ENCODE measurements at regions not wholly inside any gene's neighbourhood (a gene's known extent, or its start where the extent isn't known, plus 50 kb on each side); places are given as distances from the start of the nearest gene placed in this dataset.
A peak's percentile ranks its signal among the peaks of the same experiment; 100 is the strongest.
"Not testable (repeated sequence)": the region's sequence is repeated elsewhere in the genome, so short reads cannot be mapped to it uniquely, and the experiment has no call there.

DNA sequence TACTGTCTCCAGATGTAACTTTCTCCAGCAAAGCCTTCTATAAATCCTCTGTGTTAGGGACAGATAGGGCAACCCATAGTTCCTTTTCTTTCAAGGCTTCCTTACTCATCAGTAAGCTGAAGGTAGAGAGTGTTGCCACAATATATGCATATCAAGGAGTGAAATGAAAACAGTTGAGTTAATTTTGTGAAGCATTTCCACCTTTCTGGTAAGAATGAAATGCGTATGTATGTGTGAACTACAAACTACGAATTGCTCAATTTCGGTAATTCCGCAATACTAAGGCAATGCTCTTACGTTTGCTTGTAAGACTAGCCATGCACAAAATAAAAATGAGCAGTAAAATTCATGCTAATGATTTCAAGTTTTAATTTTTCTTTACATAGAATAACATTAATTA, 61.2 kb upstream of the HBS1L start:
- H3K9me3 Mint-ChIP-seq (ENCODE audit: unreplicated experiment) = no peaks in the 10 kb centered on the region
- no peak overlapping the region for H3K4me3 Mint-ChIP-seq (ENCODE audit: unreplicated experiment)
- H3K36me3 Mint-ChIP-seq (ENCODE audit: insufficient read depth, unreplicated experiment) = no peaks in the 10 kb centered on the region
- TF ChIP-seq, protein P1, sequence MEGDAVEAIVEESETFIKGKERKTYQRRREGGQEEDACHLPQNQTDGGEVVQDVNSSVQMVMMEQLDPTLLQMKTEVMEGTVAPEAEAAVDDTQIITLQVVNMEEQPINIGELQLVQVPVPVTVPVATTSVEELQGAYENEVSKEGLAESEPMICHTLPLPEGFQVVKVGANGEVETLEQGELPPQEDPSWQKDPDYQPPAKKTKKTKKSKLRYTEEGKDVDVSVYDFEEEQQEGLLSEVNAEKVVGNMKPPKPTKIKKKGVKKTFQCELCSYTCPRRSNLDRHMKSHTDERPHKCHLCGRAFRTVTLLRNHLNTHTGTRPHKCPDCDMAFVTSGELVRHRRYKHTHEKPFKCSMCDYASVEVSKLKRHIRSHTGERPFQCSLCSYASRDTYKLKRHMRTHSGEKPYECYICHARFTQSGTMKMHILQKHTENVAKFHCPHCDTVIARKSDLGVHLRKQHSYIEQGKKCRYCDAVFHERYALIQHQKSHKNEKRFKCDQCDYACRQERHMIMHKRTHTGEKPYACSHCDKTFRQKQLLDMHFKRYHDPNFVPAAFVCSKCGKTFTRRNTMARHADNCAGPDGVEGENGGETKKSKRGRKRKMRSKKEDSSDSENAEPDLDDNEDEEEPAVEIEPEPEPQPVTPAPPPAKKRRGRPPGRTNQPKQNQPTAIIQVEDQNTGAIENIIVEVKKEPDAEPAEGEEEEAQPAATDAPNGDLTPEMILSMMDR (IDR thresholded peaks at IDR 0.05; ENCODE audit: unreplicated experiment) = no peak
- H3K27ac Mint-ChIP-seq (ENCODE audit: low read depth, unreplicated experiment) = no peak overlapping the region
- ChIA-PET CTCF (no interaction called here), POLR2A (interaction anchor here (0.8 kb wide), 1 partner anchor 109 kb away, joined by 3 read pairs; no protein-coding TSS in a partner anchor)
- peaks cover 29% of the 10 kb centered on the region for H3K27me3 Mint-ChIP-seq (ENCODE audit: insufficient read depth, unreplicated experiment)
- intact Hi-C loops (cut with micrococcal nuclease) = no loop called here
- no TSS peak for BruUV-seq (replicated peaks)
- H3K4me1 Mint-ChIP-seq (ENCODE audit: insufficient read depth, unreplicated experiment) = no peaks in the 10 kb centered on the region
- DNase-seq (ENCODE audit: unreplicated experiment) = peak; percentile 12

DNA sequence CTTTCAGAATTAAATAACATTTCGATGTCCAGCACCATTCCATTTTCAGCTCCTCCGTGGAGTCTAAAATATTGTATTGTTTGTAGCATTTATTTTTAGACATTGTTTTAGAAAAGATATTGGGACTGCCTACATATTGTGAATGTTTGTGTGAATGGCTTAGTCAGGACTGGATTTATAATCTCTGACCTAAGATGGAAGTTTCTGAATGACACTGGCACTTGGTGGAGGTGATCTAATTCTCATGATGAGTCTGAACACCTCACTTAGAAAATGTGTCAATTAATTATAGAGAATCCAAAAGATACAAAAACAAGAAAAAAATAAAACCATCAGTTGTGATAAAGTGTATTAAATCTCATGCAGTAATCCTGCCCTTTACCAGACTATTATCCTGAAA, 60.8 kb upstream of the HBS1L start:
- Mint-ChIP-seq H3K27me3 (ENCODE audit: insufficient read depth, unreplicated experiment) (peaks cover 25% of the 10 kb centered on the region), H3K27ac (ENCODE audit: low read depth, unreplicated experiment) (no peak overlapping the region), H3K36me3 (ENCODE audit: insufficient read depth, unreplicated experiment) (no peaks in the 10 kb centered on the region), H3K4me1 (ENCODE audit: insufficient read depth, unreplicated experiment) (no peaks in the 10 kb centered on the region), H3K4me3 (ENCODE audit: unreplicated experiment) (no peak overlapping the region), H3K9me3 (ENCODE audit: unreplicated experiment) (no peaks in the 10 kb centered on the region)
- TF ChIP-seq, protein P1 (IDR thresholded peaks at IDR 0.05; ENCODE audit: unreplicated experiment) = no peak
- ChIA-PET CTCF (no interaction called here), POLR2A (no interaction called here)
- intact Hi-C loops (cut with micrococcal nuclease) = no loop called here
- BruUV-seq (replicated peaks) = no TSS peak
- DNase-seq (ENCODE audit: unreplicated experiment) = no peak

DNA sequence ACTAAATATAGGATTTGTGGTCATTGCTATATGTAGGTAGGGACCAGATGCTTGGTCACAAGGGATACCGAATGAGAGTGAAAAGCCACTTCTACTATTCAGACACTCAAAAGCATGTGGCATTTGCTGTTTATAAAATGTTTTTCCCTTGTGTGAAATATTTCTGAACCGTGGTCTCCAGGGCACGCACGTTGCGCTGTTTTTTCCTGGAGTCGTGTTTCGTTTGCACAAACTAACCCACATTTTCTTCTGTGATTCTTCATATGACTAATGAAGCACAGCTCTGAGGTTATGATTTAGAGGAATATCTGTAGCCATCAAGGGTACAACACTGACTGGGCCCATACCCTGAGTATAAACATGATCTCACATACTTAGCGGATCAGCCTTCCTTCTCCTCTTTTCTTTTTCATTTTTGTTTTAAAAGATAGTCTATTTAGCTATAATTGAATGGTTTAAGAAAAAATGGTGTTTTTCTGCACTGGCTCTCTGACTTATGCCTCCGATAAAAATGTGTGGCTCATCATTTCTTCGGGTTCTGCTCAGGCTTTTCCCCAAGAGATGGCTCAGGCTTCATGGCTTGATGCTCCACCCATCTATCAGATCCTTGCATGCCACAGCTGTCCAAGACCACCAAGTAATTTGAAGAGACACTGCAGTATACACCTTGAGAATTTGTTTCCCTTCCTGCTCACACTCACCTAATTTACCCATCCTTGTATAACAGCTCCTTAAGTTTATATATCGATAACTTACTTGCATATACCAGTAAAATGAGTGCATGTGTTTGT, 59.9 kb upstream of the HBS1L start:
- TF ChIP-seq, protein P1 (IDR thresholded peaks at IDR 0.05; ENCODE audit: unreplicated experiment) = no peak
- intact Hi-C loops (cut with micrococcal nuclease) = no loop called here
- no peaks in the 10 kb centered on the region for H3K36me3 Mint-ChIP-seq (ENCODE audit: insufficient read depth, unreplicated experiment)
- POLR2A ChIA-PET = no interaction called here
- no peaks in the 10 kb centered on the region for H3K9me3 Mint-ChIP-seq (ENCODE audit: unreplicated experiment)
- DNase-seq (ENCODE audit: unreplicated experiment) = no peak
- H3K27me3 Mint-ChIP-seq (ENCODE audit: insufficient read depth, unreplicated experiment) = peaks cover 23% of the 10 kb centered on the region
- no TSS peak for BruUV-seq (replicated peaks)
- H3K27ac Mint-ChIP-seq (ENCODE audit: low read depth, unreplicated experiment) = no peak overlapping the region
- CTCF ChIA-PET = no interaction called here
- no peak overlapping the region for H3K4me3 Mint-ChIP-seq (ENCODE audit: unreplicated experiment)
- H3K4me1 Mint-ChIP-seq (ENCODE audit: insufficient read depth, unreplicated experiment) = no peaks in the 10 kb centered on the region

DNA sequence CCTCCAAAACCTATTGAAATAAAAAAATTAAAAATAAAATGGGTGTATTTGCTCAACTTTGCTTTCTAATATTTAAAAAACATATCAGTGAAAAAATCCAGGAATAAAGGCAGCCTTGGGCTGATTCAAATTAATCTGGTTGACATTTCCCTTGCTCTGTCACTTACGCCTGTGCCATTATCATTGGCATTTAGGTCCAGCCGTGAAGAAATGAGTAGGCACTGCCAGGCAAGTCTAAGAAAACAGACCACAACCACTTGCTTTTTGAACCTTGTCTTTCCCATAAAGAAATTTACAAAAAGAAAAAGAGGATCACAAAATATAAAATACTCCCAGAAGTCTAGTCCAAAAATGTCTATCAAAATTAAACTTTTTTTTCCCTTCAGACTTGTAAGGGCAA, 59.2 kb upstream of the HBS1L start:
- ChIA-PET POLR2A (no interaction called here), CTCF (no interaction called here)
- H3K9me3 Mint-ChIP-seq (ENCODE audit: unreplicated experiment) = no peaks in the 10 kb centered on the region
- H3K27me3 Mint-ChIP-seq (ENCODE audit: insufficient read depth, unreplicated experiment) = peaks cover 23% of the 10 kb centered on the region
- TF ChIP-seq, protein P1 (IDR thresholded peaks at IDR 0.05; ENCODE audit: unreplicated experiment) = no peak
- DNase-seq (ENCODE audit: unreplicated experiment) = no peak
- no peaks in the 10 kb centered on the region for H3K4me1 Mint-ChIP-seq (ENCODE audit: insufficient read depth, unreplicated experiment)
- no peak overlapping the region for H3K4me3 Mint-ChIP-seq (ENCODE audit: unreplicated experiment)
- H3K36me3 Mint-ChIP-seq (ENCODE audit: insufficient read depth, unreplicated experiment) = no peaks in the 10 kb centered on the region
- intact Hi-C loops (cut with micrococcal nuclease) = no loop called here
- BruUV-seq (replicated peaks) = no TSS peak
- H3K27ac Mint-ChIP-seq (ENCODE audit: low read depth, unreplicated experiment) = no peak overlapping the region

DNA sequence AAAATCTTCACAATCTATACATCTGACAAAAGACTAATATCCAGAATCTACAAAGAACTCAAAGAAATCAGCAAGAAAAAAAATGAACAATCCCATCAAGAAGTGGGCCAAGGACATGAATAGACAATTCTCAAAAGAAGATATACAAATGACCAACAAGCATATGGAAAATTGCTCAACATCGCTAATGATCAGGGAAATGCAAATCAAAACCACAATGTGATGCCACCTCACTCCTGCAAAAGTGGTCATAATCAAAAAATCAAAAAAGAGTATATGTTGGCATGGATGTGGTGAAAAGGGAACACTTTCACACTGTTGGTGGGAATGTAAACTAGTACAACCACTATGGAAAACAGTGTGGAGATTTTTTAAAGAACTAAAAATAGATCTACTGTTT, 58.3 kb upstream of the HBS1L start:
- intact Hi-C loops (cut with micrococcal nuclease); CTCF ChIA-PET: not testable (repeated sequence)

DNA sequence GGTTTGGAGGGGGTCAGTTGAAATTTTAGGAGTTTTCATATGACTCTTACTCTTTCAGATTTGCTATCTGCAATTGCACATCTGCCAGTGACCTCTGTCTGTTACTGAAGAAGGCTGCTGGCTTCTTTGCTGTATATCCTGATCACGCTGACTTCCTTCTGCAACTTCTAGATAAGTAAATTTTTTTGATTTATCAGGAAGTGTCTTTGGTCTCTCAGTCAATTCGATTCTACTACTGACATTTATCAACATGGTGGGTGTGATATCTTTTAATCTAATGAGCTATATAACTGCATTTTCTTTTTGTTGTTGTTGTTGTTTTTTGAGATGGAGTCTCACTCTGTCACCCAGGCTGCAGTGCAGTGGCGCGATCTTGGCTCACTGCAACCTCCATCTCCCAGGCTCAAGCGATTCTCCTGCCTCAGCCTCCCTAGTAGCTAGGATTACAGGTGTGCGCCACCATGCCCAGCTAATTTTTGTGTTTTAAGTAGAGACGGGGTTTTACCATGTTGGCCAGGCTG, 55.7 kb upstream of the HBS1L start:
- H3K27me3 Mint-ChIP-seq (ENCODE audit: insufficient read depth, unreplicated experiment); H3K4me1 Mint-ChIP-seq (ENCODE audit: insufficient read depth, unreplicated experiment); H3K27ac Mint-ChIP-seq (ENCODE audit: low read depth, unreplicated experiment); intact Hi-C loops (cut with micrococcal nuclease); BruUV-seq (replicated peaks); DNase-seq (ENCODE audit: unreplicated experiment); H3K4me3 Mint-ChIP-seq (ENCODE audit: unreplicated experiment); H3K9me3 Mint-ChIP-seq (ENCODE audit: unreplicated experiment); H3K36me3 Mint-ChIP-seq (ENCODE audit: insufficient read depth, unreplicated experiment); CTCF ChIA-PET; POLR2A ChIA-PET: not testable (repeated sequence)

More for the DNA sequence above, 58.3 kb upstream of the HBS1L start:
- H3K36me3 Mint-ChIP-seq (ENCODE audit: insufficient read depth, unreplicated experiment); H3K4me1 Mint-ChIP-seq (ENCODE audit: insufficient read depth, unreplicated experiment); H3K9me3 Mint-ChIP-seq (ENCODE audit: unreplicated experiment); DNase-seq (ENCODE audit: unreplicated experiment); H3K4me3 Mint-ChIP-seq (ENCODE audit: unreplicated experiment); POLR2A ChIA-PET; H3K27ac Mint-ChIP-seq (ENCODE audit: low read depth, unreplicated experiment); BruUV-seq (replicated peaks): not testable (repeated sequence)
- H3K27me3 Mint-ChIP-seq (ENCODE audit: insufficient read depth, unreplicated experiment) = peaks cover 14% of the 10 kb centered on the region

All from MCF 10A (cell line).